Neuronal stem cell (in vitro differentiated cells): ENCODE measurements at regions not wholly inside any gene's neighbourhood (a gene's known extent, or its start where the extent isn't known, plus 50 kb on each side); places are given as distances from the start of the nearest gene placed in this dataset.

Experiments used
- DNase-seq: peaks from one replicate; pipeline ENCODE4 v3.0.0-alpha.2; 2013; ENCODE audit warnings: low spot score
- H2AFZ ChIP-seq: one replicate; pipeline ENCODE4 v1.6.1; 2013; ENCODE audit warnings: mild to moderate bottlenecking, low read length, inconsistent platforms
- H2AK5ac ChIP-seq: 2 replicates; pipeline ENCODE4 v1.6.1; 2013; ENCODE audit warnings: low read depth, mild to moderate bottlenecking, inconsistent platforms, low read length, moderate library complexity, mixed read lengths
- H2BK120ac ChIP-seq: 2 replicates; pipeline ENCODE4 v1.6.1; 2013; ENCODE audit warnings: low read depth, mild to moderate bottlenecking, inconsistent platforms, low read length, moderate library complexity, mixed read lengths
- H2BK12ac ChIP-seq: one replicate; pipeline ENCODE4 v1.6.1; 2013; ENCODE audit warnings: low read length, inconsistent platforms
- H2BK15ac ChIP-seq: 2 replicates; pipeline ENCODE4 v1.6.1; 2013; ENCODE audit warnings: mild to moderate bottlenecking, low read length, inconsistent platforms, mixed read lengths
- H2BK5ac ChIP-seq: one replicate; pipeline ENCODE4 v1.6.1; 2013; ENCODE audit warnings: inconsistent platforms, mild to moderate bottlenecking, low read length, moderate library complexity
- H3K14ac ChIP-seq: one replicate; pipeline ENCODE4 v1.6.1; 2013; ENCODE audit warnings: low read length, inconsistent platforms
- H3K18ac ChIP-seq: 2 replicates; pipeline ENCODE4 v1.6.1; 2013; ENCODE audit warnings: low read length, inconsistent platforms
- H3K23ac ChIP-seq: 2 replicates; pipeline ENCODE4 v1.6.1; 2013; ENCODE audit warnings: low read depth, mild to moderate bottlenecking, mixed read lengths, low read length, inconsistent platforms; ENCODE audit not compliant: poor library complexity
- H3K27ac ChIP-seq: replicated peaks from 3 replicates; pipeline ENCODE4 v1.5.1; 2013; ENCODE audit warnings: low read length, inconsistent platforms
- H3K27me3 ChIP-seq, 3 experiments: 2 replicates each; pipeline ENCODE4 v1.6.1; 2013; ENCODE audit warnings: low read length in 3 of 3, mild to moderate bottlenecking in 2 of 3, inconsistent platforms in 1 of 3, low read depth in 1 of 3, mixed read lengths in 1 of 3, moderate library complexity in 1 of 3; ENCODE audit not compliant: control insufficient read depth in 3 of 3, insufficient read depth in 3 of 3
- H3K36me3 ChIP-seq, 2 donors: replicated peaks in 1 of 2; 2 replicates each; pipeline ENCODE4 v1.6.1; 2013; ENCODE audit warnings: low read length in 2 of 2; ENCODE audit not compliant: control insufficient read depth in 2 of 2, insufficient read depth in 2 of 2
- H3K4ac ChIP-seq: 2 replicates; pipeline ENCODE4 v1.6.1; 2013; ENCODE audit warnings: inconsistent platforms, mild to moderate bottlenecking, low read length, moderate library complexity
- H3K4me1 ChIP-seq, 2 donors: 1 replicate in 1 of 2; 2 replicates in 1 of 2; pipeline ENCODE4 v1.6.1; 2013; ENCODE audit warnings: low read length in 2 of 2, low read depth in 1 of 2; ENCODE audit not compliant: control insufficient read depth in 2 of 2, insufficient read depth in 1 of 2
- H3K4me2 ChIP-seq: one replicate; pipeline ENCODE4 v1.6.1; 2013; ENCODE audit warnings: mild to moderate bottlenecking, low read length, inconsistent platforms; ENCODE audit not compliant: insufficient read depth, poor library complexity, severe bottlenecking
- H3K4me3 ChIP-seq, 2 donors: 2 replicates each; pipeline ENCODE4 v1.5.1; 2013; ENCODE audit warnings: low read length in 2 of 2, mild to moderate bottlenecking in 2 of 2, inconsistent platforms in 1 of 2, moderate library complexity in 1 of 2
- H3K79me1 ChIP-seq: one replicate; pipeline ENCODE4 v1.6.1; 2013; ENCODE audit warnings: low read depth, mild to moderate bottlenecking, inconsistent platforms, low read length, moderate library complexity
- H3K9ac ChIP-seq: one replicate; pipeline ENCODE4 v1.6.1; 2013; ENCODE audit warnings: mild to moderate bottlenecking, low read depth, low read length, inconsistent platforms; ENCODE audit not compliant: poor library complexity
- H3K9me3 ChIP-seq, 2 donors: replicated peaks in 1 of 2; 2 replicates each; pipeline versions ENCODE3 to v1.6.1; 2013; ENCODE audit warnings: low read length in 2 of 2, mild to moderate bottlenecking in 2 of 2, inconsistent platforms in 1 of 2, low read depth in 1 of 2, mixed read lengths in 1 of 2, moderate library complexity in 1 of 2; ENCODE audit not compliant: control insufficient read depth in 2 of 2, insufficient read depth in 1 of 2
- H4K8ac ChIP-seq: one replicate; pipeline ENCODE4 v1.6.1; 2013; ENCODE audit warnings: low read depth, mild to moderate bottlenecking, inconsistent platforms, low read length, moderate library complexity
- H4K91ac ChIP-seq: one replicate; pipeline ENCODE4 v1.6.1; 2013; ENCODE audit warnings: low read length, low read depth, mild to moderate bottlenecking, inconsistent platforms; ENCODE audit not compliant: poor library complexity
- WGBS, 2 donors: extraction: QIAGEN DNeasy Blood & Tissue Kit; methylation state at CpG; one replicate each; pipeline ENCODE4 v1.1.7; 2013; ENCODE audit warnings: missing lambda C conversion rate in 2 of 2, mixed read lengths in 1 of 2; ENCODE audit not compliant: insufficient read length in 2 of 2, insufficient replicate concordance in 1 of 2; ENCODE audit errors: extremely low coverage in 2 of 2; 5-methylcytosine and 5-hydroxymethylcytosine counted together

GRCh38 chr4:33711826-33712225 is 2532.5 kb downstream of the ARAP2 start:
- Histone ChIP-seq H3K9me3 (peaks cover 0 to 4% of the 10 kb centered on the region in 2 donors), H4K8ac (no peak overlapping the region), H3K79me1 (no peaks in the 10 kb centered on the region), H3K4me1 (no peaks in the 10 kb centered on the region), H3K4ac (no peak overlapping the region), H3K27ac (no peak overlapping the region), H2AFZ (no peak overlapping the region), H2AK5ac (no peak overlapping the region), H2BK12ac (no peak overlapping the region), H3K9ac (no peak overlapping the region), H3K23ac (no peak overlapping the region), H2BK120ac (no peak overlapping the region), H4K91ac (no peak overlapping the region), H3K4me3 (no peak overlapping the region), H3K14ac (no peak overlapping the region), H3K18ac (no peak overlapping the region), H3K4me2 (no peak overlapping the region), H3K36me3 (no peaks in the 10 kb centered on the region), H3K27me3 (no peaks in the 10 kb centered on the region), H2BK15ac (no peak overlapping the region), H2BK5ac (no peak overlapping the region)
- no peak for DNase-seq

DNA sequence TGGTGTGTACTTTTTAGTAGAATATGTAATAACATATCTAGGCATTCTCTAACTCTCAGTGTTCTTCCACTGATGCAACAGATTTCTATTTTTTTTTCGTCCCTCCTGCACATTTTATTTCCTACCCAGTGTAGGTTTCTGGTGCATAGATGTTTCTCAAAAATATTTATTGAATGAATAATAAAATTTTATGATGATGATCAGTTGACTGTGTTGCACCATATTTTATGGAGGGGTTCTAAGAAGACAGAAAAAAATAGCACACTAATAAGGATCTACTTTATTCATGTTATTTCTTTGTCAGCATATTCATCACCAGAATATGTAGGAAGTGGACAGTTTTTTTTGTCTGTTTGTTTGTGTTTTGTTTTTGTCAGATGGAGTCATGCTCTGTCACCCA is 2529.3 kb downstream of the ARAP2 start:
- no peak overlapping the region for H3K27ac ChIP-seq
- H3K23ac ChIP-seq = no peak overlapping the region
- no peak overlapping the region for H3K9ac ChIP-seq
- peaks cover 0 to 1% of the 10 kb centered on the region in 2 donors for H3K9me3 ChIP-seq
- no peaks in the 10 kb centered on the region for H3K79me1 ChIP-seq
- H3K36me3 ChIP-seq = no peaks in the 10 kb centered on the region
- H3K18ac ChIP-seq = no peak overlapping the region
- no peak overlapping the region for H3K4ac ChIP-seq
- H2AK5ac ChIP-seq = no peak overlapping the region
- no peaks in the 10 kb centered on the region for H3K4me1 ChIP-seq
- no peak overlapping the region for H2AFZ ChIP-seq
- WGBS, 2 donors = no CpG with 5 or more reads among the region's 1 CpG
- H2BK120ac ChIP-seq = no peak overlapping the region
- H2BK12ac ChIP-seq = no peak overlapping the region
- H4K8ac ChIP-seq = no peak overlapping the region
- H3K4me2 ChIP-seq = no peak overlapping the region
- no peak overlapping the region for H3K14ac ChIP-seq
- H3K4me3 ChIP-seq = no peak overlapping the region
- DNase-seq = no peak
- H2BK5ac ChIP-seq = no peak overlapping the region
- no peak overlapping the region for H2BK15ac ChIP-seq
- H4K91ac ChIP-seq = no peak overlapping the region
- H3K27me3 ChIP-seq = no peaks in the 10 kb centered on the region

GRCh38 chr4:33715841-33716395 is 2528.4 kb downstream of the ARAP2 start:
- H3K4me1 ChIP-seq = no peaks in the 10 kb centered on the region
- H2BK5ac ChIP-seq = no peak overlapping the region
- no peak overlapping the region for H2BK15ac ChIP-seq
- no peak overlapping the region for H4K91ac ChIP-seq
- no peak overlapping the region for H3K4me3 ChIP-seq
- H3K27me3 ChIP-seq = no peaks in the 10 kb centered on the region
- H3K4me2 ChIP-seq = no peak overlapping the region
- no peak overlapping the region for H2AK5ac ChIP-seq
- no peak overlapping the region for H2BK120ac ChIP-seq
- no peaks in the 10 kb centered on the region for H3K36me3 ChIP-seq
- no peak overlapping the region for H3K14ac ChIP-seq
- H3K27ac ChIP-seq = no peak overlapping the region
- no peak overlapping the region for H2BK12ac ChIP-seq
- DNase-seq = no peak
- no CpG with 5 or more reads among the region's 4 CpGs for WGBS, 2 donors
- no peaks in the 10 kb centered on the region for H3K9me3 ChIP-seq
- H2AFZ ChIP-seq = no peak overlapping the region
- no peaks in the 10 kb centered on the region for H3K79me1 ChIP-seq
- no peak overlapping the region for H3K4ac ChIP-seq
- no peak overlapping the region for H4K8ac ChIP-seq
- no peak overlapping the region for H3K18ac ChIP-seq
- no peak overlapping the region for H3K23ac ChIP-seq
- H3K9ac ChIP-seq = no peak overlapping the region

- H3K27ac ChIP-seq = no peak overlapping the region
- H4K8ac ChIP-seq = no peak overlapping the region
- no peak overlapping the region for H3K9ac ChIP-seq
- no peaks in the 10 kb centered on the region for H3K79me1 ChIP-seq
- no peak overlapping the region for H3K4ac ChIP-seq
- DNase-seq = no peak
- no peak overlapping the region for H4K91ac ChIP-seq
- H3K9me3 ChIP-seq = no peaks in the 10 kb centered on the region
- H2BK12ac ChIP-seq = no peak overlapping the region
- H3K27me3 ChIP-seq = no peaks in the 10 kb centered on the region
- peaks cover 0 to 10% of the 10 kb centered on the region in 2 donors for H3K4me1 ChIP-seq
- no peak overlapping the region for H2AK5ac ChIP-seq
- no peak overlapping the region for H2BK120ac ChIP-seq
- no peak overlapping the region for H3K4me2 ChIP-seq
- H2BK5ac ChIP-seq = no peak overlapping the region
- no peak overlapping the region for H3K23ac ChIP-seq
- H2AFZ ChIP-seq = no peak overlapping the region
- WGBS, 2 donors = no CpG with 5 or more reads among the region's 2 CpGs
- H3K14ac ChIP-seq = no peak overlapping the region
- no peak overlapping the region for H3K18ac ChIP-seq
- H3K4me3 ChIP-seq = no peak overlapping the region
- no peak overlapping the region for H2BK15ac ChIP-seq
- no peaks in the 10 kb centered on the region for H3K36me3 ChIP-seq
Measured at GRCh38 chr4:33722254-33722653, 2522.1 kb downstream of the ARAP2 start.
